ENCODE measurements at regions not wholly inside any gene's neighbourhood (a gene's known extent, or its start where the extent isn't known, plus 50 kb on each side); places are given as distances from the start of the nearest gene placed in this dataset.

- POLR2A ChIA-PET: no interaction called here
- 38% methylated on average over 4 of the region's 4 CpGs for WGBS (ENCODE audit: low lambda C conversion rate)
- H3K79me2 ChIP-seq (ENCODE audit: insufficient read depth): no peaks in the 10 kb centered on the region
- no peak overlapping the region for H3K4me3 ChIP-seq (ENCODE audit: low read depth in 2 of 2, low read length in 1 of 2)
- no peak for DNase-seq
- H3F3A ChIP-seq (replicated peaks; ENCODE audit: insufficient read depth): no peaks in the 10 kb centered on the region
- no peak overlapping the region for H3K4me2 ChIP-seq
- no peaks in the 10 kb centered on the region for H3K9me3 ChIP-seq
- CTCF ChIA-PET: no interaction called here
- H2AFZ ChIP-seq (ENCODE audit: low read depth): no peak overlapping the region
- H4K20me1 ChIP-seq (ENCODE audit: insufficient read depth): no peaks in the 10 kb centered on the region
- no peaks in the 10 kb centered on the region; a peak in 1 of 4 replicates for H3K4me1 ChIP-seq (ENCODE audit: control insufficient read depth in 1 of 2, insufficient read depth in 2 of 2, low read depth in 1 of 2, low read length in 1 of 2)
- H3K27ac ChIP-seq (ENCODE audit: low read depth in 2 of 2, low read length in 1 of 2): no peak overlapping the region
- H3K9ac ChIP-seq: no peak overlapping the region
- TF ChIP-seq REST (IDR thresholded peaks at IDR 0.05; ENCODE audit: low read depth, low read length) (no peak), MEF2A (IDR thresholded peaks at IDR 0.05; ENCODE audit: borderline replicate concordance, low read depth) (no peak), RAD21 (IDR thresholded peaks at IDR 0.05; ENCODE audit: low read length) (no peak), NFIC (IDR thresholded peaks at IDR 0.05; ENCODE audit: borderline replicate concordance) (no peak), MXI1 (IDR thresholded peaks at IDR 0.05; ENCODE audit: low read depth, low read length) (no peak), ZBTB33 (IDR thresholded peaks at IDR 0.05; ENCODE audit: borderline replicate concordance, low read depth) (no peak), EZH2phosphoT487 (IDR thresholded peaks at IDR 0.05; ENCODE audit: borderline replicate concordance, low read depth) (no peak), TEAD4 (IDR thresholded peaks at IDR 0.05; ENCODE audit: borderline replicate concordance, insufficient read depth) (no peak), USF2 (IDR thresholded peaks at IDR 0.05; ENCODE audit: borderline replicate concordance, low read depth, low read length) (no peak)
- H3K27me3 ChIP-seq (ENCODE audit: insufficient read depth): no peaks in the 10 kb centered on the region
- no peaks in the 10 kb centered on the region for H3K9me2 ChIP-seq
- H3K36me3 ChIP-seq (replicated peaks in 1 of 2; ENCODE audit: control insufficient read depth in 1 of 2, insufficient read depth in 2 of 2, low read length in 1 of 2): no peaks in the 10 kb centered on the region
Measured at GRCh38 chr10:62691336-62691735, 113.2 kb upstream of the ADO start.

GRCh38 chr10:62692085-62692484 is 112.4 kb upstream of the ADO start:
- ChIA-PET CTCF (no interaction called here), POLR2A (no interaction called here)
- Histone ChIP-seq H3K4me1 (ENCODE audit: control insufficient read depth in 1 of 2, insufficient read depth in 2 of 2, low read depth in 1 of 2, low read length in 1 of 2) (no peaks in the 10 kb centered on the region; a peak in 1 of 4 replicates), H3F3A (replicated peaks; ENCODE audit: insufficient read depth) (no peaks in the 10 kb centered on the region), H3K27ac (ENCODE audit: low read depth in 2 of 2, low read length in 1 of 2) (no peak overlapping the region), H3K36me3 (replicated peaks in 1 of 2; ENCODE audit: control insufficient read depth in 1 of 2, insufficient read depth in 2 of 2, low read length in 1 of 2) (no peaks in the 10 kb centered on the region), H3K79me2 (ENCODE audit: insufficient read depth) (no peaks in the 10 kb centered on the region), H2AFZ (ENCODE audit: low read depth) (no peak overlapping the region), H4K20me1 (ENCODE audit: insufficient read depth) (no peaks in the 10 kb centered on the region), H3K9me2 (no peaks in the 10 kb centered on the region), H3K4me2 (no peak overlapping the region), H3K9me3 (no peaks in the 10 kb centered on the region), H3K27me3 (ENCODE audit: insufficient read depth) (no peaks in the 10 kb centered on the region), H3K4me3 (ENCODE audit: low read depth in 2 of 2, low read length in 1 of 2) (no peak overlapping the region), H3K9ac (no peak overlapping the region)
- TF ChIP-seq GABPA (IDR thresholded peaks at IDR 0.05; ENCODE audit: low read depth) (no peak), TCF12 (IDR thresholded peaks at IDR 0.05) (no peak), NFIC (IDR thresholded peaks at IDR 0.05; ENCODE audit: borderline replicate concordance) (no peak), ELF1 (IDR thresholded peaks at IDR 0.05) (no peak)
- WGBS (ENCODE audit: low lambda C conversion rate): 39% methylated on average over 5 of the region's 5 CpGs
- no peak for DNase-seq

Measured in SK-N-SH (cell line).